Adrenal gland (tissue), 5 donors: ENCODE measurements at regions not wholly inside any gene's neighbourhood (a gene's known extent, or its start where the extent isn't known, plus 50 kb on each side); places are given as distances from the start of the nearest gene placed in this dataset.

Experiments used
- CTCF ChIP-seq, 6 experiments: fragments of 450-650 bp in 4 of 6; fragments of 200-600 bp in 2 of 6; sonication (generic) in 1 of 6; IDR thresholded peaks; 1 replicate in 5 of 6; 2 replicates in 1 of 6; pipeline versions ENCODE4 v1.5.1 to v1.8.0; 2016 to 2021; ENCODE audit warnings: antibody characterized with exemption in 6 of 6, mild to moderate bottlenecking in 2 of 6, moderate library complexity in 1 of 6
- POLR2A ChIP-seq, 2 donors: fragments of 450-650 bp; IDR thresholded peaks; one replicate each; pipeline ENCODE4 v1.6.1; 2017; ENCODE audit warnings: antibody characterized with exemption in 2 of 2, mild to moderate bottlenecking in 2 of 2, moderate library complexity in 1 of 2
- donor health status: DM: no; HTN: no; CAD: no.

DNA sequence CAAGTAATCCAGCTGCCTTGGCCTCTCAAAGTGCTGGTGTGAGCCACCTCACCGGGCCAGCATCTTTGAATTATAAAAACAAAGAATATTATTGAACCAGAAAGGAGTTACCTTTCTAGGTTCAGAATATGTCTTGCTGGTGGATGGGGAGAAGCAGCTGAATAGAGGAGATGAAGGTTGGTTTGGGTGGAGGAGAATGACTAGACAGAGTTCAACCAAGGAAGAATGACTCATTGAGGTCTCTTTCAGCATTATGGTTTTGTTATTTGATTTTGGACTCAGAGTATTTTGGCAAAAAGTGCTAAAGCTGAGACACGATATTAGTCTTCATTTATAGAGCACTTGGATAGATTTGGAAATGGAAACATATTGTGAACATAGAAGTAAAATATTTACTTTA is 75.2 kb upstream of the MPDZ start:
- TF ChIP-seq CTCF (IDR thresholded peaks at IDR 0.05) = no peak
- TF ChIP-seq POLR2A (IDR thresholded peaks at IDR 0.05) = no peak
